HG02571 (cell line): ENCODE measurements at regions not wholly inside any gene's neighbourhood (a gene's known extent, or its start where the extent isn't known, plus 50 kb on each side); places are given as distances from the start of the nearest gene placed in this dataset.
"Not testable (repeated sequence)": the region's sequence is repeated elsewhere in the genome, so short reads cannot be mapped to it uniquely, and the experiment has no call there.

Experiments
- ATAC-seq: cut with Tn5 transposase; IDR thresholded peaks from one replicate; pipeline ENCODE4 v1.9.1; 2021; ENCODE audit warnings: mild to moderate bottlenecking, moderate library complexity; ENCODE audit not compliant: unreplicated experiment

DNA sequence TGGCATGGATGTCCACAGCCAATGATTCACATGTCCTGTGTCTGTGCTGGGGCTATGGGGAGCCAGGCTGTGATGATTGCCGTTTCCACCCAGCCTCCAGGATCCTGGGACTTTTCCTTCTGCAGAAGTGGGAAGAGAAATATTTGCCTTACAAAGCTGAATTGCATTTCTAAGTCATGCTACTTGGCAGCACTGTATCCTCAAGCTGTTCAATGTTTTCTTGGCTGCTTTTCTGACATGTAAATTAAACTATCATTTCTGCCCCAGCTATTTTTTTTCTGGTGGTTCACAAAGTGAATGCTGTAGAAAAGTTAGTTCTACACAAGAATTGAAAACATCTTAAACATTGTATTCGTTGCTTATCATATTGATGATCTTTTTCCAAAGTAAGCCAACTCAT, 51.9 kb upstream of the TCERG1L start:
- no peak for ATAC-seq

DNA sequence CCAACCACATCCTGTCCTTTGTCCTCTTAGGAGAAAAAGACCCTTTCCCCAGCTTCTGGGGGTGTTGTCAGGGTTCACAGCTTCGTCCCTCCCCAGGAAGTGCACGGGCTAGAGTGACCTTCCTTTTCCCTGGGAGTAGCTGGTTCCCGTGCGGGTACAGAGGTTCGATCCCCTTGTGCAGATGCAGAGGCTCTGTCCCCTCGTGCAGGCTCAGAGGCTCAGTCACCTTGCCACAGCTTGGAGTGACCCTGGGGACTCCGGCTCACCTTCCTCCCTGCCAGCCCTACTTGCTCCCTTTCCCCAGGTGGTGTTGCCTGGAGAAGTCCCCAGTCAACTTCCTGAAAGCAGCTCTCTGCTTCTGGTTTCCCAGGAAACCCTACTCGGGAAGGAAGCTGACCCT, 60.0 kb upstream of the TCERG1L start:
- no peak for ATAC-seq

DNA sequence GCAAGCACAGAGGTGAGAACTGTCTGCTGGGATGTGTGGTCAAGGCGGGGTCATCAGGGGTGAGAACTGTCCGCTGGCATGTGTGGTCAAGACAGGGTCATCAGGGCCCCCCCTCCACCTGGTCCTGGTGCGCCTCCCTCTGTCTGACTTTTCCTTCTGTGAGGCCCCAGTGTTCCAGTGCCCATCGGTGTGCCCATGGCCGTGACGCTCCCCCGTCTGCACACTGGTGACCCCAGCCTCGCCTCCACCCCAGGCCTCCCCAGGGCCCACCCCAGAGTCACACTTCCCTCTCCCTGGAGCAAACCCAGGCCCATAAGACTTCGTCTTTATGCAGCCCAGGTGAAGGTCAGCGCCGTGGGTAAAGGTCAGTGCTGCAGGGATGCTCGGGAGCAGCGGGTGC, 70.1 kb upstream of the TCERG1L start:
- ATAC-seq: no peak

DNA sequence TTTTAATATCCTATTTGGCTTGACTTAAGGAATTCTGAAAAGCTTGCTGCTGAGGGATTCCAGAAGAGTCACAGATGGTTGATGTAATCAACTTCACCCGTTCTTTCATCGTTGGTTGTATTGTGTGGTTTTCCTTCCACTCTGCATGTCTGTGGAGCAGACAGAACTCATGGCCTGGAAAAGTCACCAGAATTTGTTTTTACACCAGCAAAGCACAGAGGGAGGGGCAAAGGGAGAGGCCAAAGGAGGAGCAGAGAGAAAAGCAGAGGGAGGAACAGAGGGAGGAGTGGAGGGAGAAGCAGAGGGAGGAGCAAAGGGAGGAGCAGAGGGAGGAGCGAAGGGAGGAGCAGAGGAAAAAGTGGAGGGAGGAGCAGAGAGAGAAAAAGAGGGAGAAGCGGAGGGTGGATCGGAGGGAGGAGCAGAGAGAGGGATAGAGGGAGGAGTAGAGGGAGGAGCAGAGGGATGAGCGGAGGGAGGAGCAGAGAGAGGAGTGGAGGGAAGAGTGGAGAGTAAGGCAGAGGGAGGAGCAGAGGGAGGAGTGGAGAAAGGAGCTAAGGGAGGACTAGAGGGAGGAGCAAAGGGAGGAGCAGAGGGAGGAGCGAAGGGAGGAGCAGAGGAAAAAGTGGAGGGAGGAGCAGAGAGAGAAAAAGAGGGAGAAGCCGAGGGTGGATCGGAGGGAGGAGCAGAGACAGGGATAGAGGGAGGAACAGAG, 73.8 kb upstream of the TCERG1L start:
- ATAC-seq: not testable (repeated sequence)

DNA sequence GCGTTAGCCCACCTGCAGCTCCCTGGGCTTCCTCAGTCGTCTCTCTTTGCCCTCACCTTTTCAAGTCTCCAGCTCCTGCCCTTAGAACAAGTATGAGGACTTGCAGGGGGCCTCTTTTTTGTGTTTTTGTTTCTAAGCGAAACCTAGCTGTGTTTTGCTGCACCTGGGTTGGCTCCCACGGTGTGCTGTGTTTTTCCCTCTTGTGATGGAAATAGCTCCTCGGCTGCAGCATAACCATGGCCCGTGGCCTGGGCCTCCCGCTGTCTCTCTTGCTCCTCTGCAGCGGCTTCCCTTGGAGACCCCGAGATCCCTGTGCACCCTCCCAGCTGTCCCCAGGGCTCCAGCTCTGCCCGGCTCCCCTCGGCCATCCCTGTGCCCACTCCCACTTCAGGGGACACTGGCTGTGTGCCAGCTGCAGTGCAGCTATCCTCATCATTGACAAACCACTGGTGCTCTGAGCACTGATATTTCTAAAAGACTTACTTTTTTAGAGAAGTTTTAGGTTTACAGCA, 75.6 kb upstream of the TCERG1L start:
- ATAC-seq: no peak

DNA sequence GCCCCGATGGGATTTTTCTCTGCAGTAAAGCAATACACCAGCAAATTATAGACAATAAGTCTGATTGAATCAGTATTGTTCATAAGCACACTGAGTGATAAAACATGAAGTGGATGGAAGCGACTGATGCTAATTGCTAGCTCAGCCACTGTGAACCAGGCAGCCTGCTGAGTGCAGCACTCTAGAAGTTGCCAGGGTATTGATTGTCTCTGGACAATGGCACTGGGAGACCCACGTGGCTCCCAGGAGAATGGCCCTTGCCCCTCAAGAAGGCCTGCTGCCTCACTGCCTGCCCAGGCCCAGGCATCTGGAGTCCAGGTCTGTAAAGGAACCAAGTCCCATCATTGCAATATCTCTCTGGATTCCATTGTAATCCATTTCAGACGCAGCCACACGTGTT, 80.4 kb upstream of the TCERG1L start:
- ATAC-seq: no peak

DNA sequence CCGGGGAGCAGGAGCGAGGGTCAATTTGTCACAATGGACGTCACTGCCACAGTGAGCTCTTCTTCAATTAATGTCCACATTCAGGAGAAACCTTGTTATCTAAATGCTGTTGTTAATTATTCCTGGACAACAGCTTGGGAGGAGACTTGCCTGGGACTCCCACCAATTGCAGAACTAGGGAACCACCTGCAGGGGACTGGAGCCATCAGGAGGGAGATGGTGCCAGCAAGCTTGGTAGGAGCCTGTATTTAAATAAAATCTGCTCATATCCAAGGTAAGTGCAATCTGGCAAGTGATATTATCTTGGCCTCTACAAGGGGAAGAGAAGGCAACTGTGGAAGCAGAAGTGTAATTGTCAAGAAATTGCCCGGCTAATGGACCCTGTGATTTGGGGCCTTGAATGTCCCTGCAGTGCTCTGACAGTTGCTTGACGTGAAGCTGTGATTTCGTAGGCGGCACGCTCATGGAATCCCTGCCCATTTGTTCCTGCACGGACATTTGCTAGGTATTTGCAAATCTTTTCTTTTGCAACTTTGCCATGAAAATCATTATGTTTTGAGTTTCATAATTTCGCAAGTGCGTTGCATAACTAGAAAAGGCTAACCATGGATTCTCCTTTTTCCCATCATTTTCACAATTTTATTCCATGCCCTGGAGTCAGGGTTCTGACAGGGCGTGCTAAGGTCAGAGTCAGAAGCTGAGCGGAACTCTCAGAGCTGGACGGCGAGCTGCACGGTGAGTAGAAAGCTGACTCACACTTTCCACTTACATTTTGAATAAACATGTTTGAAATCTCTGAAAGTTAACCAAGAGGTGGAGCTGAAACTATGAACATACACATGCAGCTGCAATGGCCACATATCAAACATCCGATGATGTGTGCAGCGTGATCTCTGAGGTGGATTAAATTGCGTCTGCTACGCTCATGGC, 84.9 kb upstream of the TCERG1L start:
- ATAC-seq: no peak

DNA sequence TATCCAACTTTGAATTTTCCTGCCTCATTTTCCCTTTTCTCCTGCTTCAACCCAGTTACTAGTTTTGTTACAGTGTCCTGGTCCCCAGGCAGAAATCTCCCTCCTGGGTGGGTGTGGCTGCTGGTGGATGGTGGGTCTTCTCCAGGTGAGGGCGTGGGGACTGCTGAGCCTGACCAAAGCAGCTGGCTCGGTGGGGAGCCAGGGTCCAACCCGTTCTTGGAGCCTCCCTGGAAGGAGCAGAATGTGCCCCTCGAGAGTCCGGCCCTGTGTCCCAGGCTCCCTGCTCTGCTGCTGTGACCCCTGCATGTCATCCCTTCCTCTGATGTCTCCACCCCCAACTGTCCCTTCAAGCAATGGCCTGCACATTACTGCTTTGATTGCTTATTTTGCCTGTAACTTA, 86.6 kb upstream of the TCERG1L start:
- ATAC-seq: no peak

DNA sequence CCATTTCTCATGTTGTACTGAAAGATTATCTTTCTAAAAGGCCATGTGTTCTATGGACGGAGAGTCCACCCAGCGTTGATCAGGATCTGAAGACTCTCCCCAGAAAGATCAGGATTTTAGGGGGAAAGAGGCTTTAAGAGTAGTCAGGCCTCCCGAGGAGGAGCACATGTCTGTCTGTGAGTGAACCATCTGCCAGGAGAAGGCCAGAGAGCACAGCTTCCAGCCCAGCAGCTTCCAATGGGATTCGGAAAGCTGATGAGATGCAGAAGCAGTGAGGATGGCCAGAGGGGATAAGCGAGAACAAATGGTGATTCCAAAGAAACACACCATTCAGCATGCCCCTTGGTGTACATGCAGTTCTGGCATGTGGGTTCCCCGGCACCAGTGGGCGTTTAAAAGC, 88.5 kb upstream of the TCERG1L start:
- ATAC-seq: no peak

DNA sequence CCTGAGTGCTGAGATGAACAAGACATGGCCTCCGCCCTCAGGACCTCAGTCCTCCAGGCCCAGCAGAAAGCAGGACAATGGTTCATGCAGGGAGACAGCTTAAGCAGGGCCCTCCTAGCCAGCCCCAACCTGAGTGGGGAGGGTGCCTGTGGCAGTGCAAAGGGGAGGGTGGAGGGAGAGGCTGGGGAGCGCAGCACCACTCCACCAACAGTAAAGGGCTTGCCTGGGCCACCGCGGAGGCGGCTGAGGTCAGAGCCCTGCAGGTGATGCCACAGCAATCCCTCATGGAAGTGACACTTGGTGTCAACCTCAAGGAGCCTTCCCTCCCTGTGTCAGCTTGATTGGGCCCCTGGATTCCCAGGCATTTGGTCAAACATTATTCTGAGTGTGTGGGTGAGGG, 89.0 kb upstream of the TCERG1L start:
- ATAC-seq: no peak

DNA sequence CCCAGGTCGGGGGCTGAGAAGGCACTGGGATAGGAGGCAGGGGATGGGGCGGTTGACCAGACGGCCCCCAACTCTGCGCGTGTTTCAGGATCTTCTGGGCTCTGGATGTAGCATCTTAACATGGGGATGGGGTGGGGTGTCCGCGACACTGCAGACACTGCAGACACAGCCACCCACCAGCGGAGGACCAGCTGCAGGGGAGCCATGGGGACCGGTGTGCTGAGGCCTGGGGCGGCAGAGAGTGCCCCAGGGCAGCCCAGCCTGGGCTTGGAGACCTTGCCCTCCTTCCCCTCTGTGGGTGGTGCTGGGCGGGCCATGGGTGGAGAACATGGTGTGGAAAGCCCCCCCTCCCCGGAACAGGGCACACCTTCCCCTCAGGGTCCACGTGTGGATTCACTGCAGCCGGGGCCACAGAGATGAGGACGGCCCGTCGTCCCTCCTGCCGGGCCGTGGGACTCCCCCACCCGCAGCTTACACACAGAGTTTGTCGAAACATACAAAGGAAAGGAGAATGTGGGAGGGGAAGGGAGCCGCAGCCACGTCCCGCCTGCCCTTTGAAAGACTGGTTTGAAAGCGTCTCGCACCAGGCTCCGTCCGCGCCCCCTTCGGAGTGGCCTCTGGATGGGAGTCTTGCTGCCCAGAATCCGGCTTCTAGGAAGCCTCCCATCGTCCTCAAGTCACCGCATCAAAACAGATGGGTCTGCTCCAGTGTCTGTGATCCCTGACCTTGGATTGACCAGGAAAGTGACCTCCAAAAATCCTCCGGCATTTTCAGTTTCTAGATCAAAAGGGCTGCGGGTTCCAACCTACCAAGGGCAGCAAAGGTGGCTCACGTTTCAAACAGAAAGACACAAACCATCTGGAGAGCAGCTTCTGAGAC, 91.5 kb upstream of the TCERG1L start:
- no peak for ATAC-seq

DNA sequence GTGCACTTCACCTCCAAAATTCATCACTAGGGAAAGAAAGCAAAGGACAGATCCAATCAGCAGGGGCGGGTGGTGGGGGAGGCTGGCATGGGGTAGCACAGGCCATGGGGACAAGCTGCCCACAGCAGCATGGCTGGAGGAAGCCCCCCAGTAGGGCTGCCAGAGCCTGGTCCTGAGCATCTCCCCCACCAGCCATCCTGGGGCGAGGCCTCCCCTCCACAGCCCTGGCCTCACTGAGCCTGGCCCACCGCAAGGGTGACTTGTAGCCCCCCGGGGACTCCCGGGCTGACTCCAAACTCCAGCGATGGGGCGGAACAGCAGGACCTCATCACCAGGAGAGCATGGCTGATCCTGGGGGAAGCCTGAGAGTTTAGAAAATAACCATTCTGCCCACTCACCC, 92.4 kb upstream of the TCERG1L start:
- ATAC-seq: no peak

DNA sequence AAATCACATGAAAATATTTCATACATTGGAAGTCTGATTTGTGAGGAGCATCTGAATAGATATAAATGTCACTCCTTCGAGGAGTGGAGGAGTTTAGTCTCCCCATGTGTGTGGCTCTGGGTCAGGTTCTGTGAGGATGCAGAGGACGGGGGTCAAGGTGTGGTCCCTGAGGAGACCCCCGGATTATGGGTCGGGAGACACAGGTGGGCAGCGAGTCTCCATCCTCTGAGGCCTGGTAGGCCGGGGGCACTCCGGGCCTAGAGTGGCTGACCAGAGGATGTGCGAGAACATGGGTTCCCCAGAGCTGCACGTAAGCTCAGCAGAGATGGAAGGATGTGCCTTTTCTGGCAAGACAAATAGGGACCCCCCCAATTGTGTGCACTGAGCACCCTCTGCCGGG, 93.4 kb upstream of the TCERG1L start:
- ATAC-seq: no peak

DNA sequence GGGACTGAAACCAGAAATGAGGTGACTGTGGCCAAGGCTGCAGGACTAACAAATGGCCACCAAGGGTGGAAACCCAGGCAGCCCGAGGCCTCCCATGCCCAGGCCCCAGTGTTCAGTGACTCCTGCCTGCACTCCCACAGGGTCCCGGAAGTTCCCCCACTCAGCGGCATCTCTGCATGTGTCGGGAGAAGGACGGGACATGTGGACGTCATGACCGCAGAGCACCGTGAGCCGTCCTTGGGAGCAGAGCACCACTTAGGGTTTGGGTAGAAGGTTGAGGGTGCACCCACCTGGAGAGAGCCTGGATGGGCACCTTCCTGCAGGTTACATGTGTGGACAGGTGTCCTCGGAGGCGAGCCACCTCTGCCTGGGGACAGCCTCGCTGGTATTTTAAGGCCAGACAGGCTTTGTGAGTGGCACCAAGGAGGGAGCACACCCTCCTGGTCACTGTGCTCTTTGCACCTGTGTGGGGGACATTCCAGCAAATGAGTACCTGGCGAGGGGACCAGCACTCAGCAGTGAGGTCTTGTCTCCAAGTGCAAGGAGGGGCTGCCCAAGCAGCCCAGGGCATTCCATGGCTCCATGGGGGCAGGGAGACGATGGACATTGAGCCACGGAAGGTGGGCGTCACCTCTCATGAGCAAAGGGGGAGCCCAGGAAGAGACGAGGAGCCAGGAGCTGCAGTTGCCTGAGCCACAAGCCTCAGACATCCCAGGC, 95.3 kb upstream of the TCERG1L start:
- ATAC-seq: no peak

DNA sequence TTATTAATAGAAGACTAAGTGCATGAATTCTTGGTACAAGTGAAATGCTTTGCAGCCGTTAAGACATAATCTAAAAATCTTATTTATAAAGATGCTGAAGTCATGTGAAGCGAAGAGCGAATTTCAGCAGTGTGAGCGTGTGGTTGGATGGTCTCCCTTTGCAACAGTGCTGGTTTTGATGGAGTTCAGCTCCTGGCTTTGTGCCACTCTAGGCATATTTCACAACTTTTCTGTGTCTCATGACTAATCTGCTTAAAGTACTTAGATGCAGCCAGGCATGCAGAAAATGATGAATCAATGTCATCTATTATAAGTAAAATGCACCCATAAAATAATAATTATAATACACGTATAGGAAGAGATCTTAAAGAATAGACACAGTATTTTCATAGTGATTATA, 107.2 kb upstream of the TCERG1L start:
- ATAC-seq: no peak

DNA sequence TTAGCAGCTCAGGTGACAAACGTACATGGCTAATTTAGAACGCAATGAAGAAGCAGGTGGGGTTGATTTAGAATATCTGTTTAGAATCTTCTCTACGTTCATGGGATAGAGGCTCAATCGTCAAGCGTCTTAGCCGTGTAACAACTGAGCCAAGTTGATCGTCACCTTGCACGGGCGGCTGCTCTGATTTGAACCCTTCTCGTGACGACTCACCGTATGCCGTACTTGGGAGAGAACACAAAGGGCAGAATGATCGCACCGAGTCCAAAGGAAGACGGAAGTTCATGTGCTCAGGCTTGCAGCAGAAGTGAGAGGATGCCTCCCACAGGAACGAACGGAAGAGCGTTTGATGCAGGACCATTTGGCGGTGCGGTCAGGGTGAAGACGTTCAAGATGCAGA, 108.3 kb upstream of the TCERG1L start:
- ATAC-seq: no peak

DNA sequence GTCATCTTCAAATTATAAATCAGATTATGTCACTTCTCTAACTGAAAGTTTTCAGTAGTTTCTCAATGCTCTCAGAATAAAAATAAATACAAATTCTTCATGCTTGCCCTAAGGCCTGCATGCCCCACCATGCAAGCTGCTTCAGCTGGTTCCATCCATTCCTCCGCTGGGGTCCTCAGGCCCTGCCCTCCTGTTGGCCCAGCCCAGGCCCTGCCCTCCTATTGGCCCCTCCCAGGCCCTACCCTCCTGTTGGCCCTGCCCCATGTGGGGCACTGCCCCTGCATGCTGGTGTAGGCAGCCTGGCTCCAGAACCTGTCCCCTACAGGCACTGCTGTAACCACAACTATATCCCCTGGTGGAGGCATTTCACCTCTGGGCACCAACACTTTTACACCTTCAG, 109.3 kb upstream of the TCERG1L start:
- ATAC-seq: no peak

DNA sequence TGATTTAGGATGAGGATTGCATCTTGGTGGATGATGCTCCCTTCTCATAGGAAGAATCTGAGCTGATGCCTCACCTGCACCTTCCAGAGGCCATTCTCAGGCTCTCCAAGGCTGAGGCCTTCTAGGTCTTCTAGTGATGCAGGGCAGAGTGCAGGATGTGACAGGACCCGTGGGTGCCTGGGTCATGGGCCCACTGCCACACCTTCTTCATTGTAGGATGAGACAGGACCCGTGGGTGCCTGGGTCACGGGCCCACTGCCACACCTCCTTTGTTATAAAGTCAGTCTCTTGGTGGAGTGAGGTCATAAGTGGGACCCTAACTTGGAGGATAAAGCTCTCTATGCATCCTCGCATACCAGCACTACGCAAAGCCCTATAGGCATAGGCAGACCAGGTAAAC, 109.9 kb upstream of the TCERG1L start:
- no peak for ATAC-seq

DNA sequence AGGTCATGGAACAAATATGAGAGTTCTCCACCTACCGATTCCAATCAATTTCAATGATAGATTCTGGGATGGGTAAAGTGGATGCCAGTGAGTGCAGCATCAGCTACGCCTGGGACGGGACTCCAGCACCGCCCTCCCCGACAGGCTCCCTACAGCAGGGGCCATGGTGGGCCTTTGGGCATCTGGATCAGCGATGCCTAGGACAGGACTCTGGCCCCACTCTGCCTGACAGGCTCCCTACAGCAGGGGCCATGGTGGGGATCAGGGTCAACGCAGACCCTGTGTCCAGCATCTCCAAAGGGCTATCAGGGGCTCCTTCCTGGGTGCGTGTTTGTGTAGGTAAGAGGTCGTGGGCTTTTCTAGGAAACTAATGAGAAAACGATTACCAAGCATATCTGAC, 111.2 kb upstream of the TCERG1L start:
- ATAC-seq: no peak

DNA sequence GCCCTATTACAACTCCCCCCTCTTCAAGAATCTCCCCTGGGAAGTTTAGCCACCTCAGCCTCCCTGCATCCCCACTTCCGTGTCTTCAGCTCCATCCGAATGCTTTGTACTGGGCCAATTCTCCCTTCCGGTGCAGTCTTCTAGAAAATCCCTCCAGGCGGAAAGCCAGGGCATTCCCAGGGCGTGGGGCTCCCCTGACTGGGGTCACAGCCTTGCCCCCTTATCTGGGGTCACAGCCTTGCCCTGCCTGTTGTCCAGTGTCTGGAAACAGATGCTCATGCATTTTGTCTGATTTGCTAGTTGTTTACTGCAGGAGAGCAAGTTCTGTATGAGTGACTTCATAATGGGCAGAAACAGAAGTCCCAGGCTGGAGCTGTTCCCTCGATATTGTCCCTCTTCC, 112.5 kb upstream of the TCERG1L start:
- no peak for ATAC-seq
